GM18499 (cell line): ENCODE measurements at regions not wholly inside any gene's neighbourhood (a gene's known extent, or its start where the extent isn't known, plus 50 kb on each side); places are given as distances from the start of the nearest gene placed in this dataset.
"Not testable (repeated sequence)": the region's sequence is repeated elsewhere in the genome, so short reads cannot be mapped to it uniquely, and the experiment has no call there.

Source experiments
- ATAC-seq: cut with Tn5 transposase; IDR thresholded peaks from one replicate; pipeline ENCODE4 v1.9.1; 2021; ENCODE audit warnings: moderate number of reproducible peaks; ENCODE audit not compliant: insufficient read depth, unreplicated experiment

GRCh38 chrX:45479835-45480422 is 279.3 kb upstream of the DIPK2B start:
- no peak for ATAC-seq

GRCh38 chrX:45479196-45479834 is 278.6 kb upstream of the DIPK2B start:
- ATAC-seq, result no peak

- ATAC-seq, result no peak
These were observed 272.3 kb upstream of the DIPK2B start for GRCh38 chrX:45472968-45473367.

GRCh38 chrX:45467537-45467936 is 266.9 kb upstream of the DIPK2B start:
- ATAC-seq, result not testable (repeated sequence)

- not testable (repeated sequence) for ATAC-seq
These were observed 255.1 kb upstream of the DIPK2B start for GRCh38 chrX:45455732-45456131.

- ATAC-seq, result no peak
These were observed 253.6 kb upstream of the DIPK2B start for GRCh38 chrX:45454290-45454689.

GRCh38 chrX:45449982-45450381 is 249.3 kb upstream of the DIPK2B start:
- no peak for ATAC-seq

- ATAC-seq, result no peak
These were observed 247.3 kb upstream of the DIPK2B start for GRCh38 chrX:45447995-45448394.

- ATAC-seq, result no peak
These were observed 246.7 kb upstream of the DIPK2B start for GRCh38 chrX:45447331-45447730.

GRCh38 chrX:45445745-45446412 is 245.2 kb upstream of the DIPK2B start:
- no peak for ATAC-seq

GRCh38 chrX:45437186-45437585 is 236.5 kb upstream of the DIPK2B start:
- ATAC-seq, result no peak

- no peak for ATAC-seq
These were observed 234.8 kb upstream of the DIPK2B start for GRCh38 chrX:45435481-45435880.

GRCh38 chrX:45434231-45434630 is 233.6 kb upstream of the DIPK2B start:
- no peak for ATAC-seq

GRCh38 chrX:45428831-45429230 is 228.2 kb upstream of the DIPK2B start:
- no peak for ATAC-seq

GRCh38 chrX:45424326-45424725 is 223.7 kb upstream of the DIPK2B start:
- no peak for ATAC-seq

- ATAC-seq, result no peak
These were observed 221.7 kb upstream of the DIPK2B start for GRCh38 chrX:45422216-45422925.

- ATAC-seq, result no peak
These were observed 221.1 kb upstream of the DIPK2B start for GRCh38 chrX:45421806-45422205.

- ATAC-seq, result no peak
These were observed 203.5 kb upstream of the DIPK2B start for GRCh38 chrX:45404206-45404605.

- no peak for ATAC-seq
These were observed 201.2 kb upstream of the DIPK2B start for GRCh38 chrX:45401923-45402322.

- ATAC-seq, result not testable (repeated sequence)
These were observed 200.5 kb upstream of the DIPK2B start for GRCh38 chrX:45400951-45401725.
